HepG2 (cell line): ENCODE measurements at regions not wholly inside any gene's neighbourhood (a gene's known extent, or its start where the extent isn't known, plus 50 kb on each side); places are given as distances from the start of the nearest gene placed in this dataset.

Experiments used
- EEA1 ChIP-seq: sonication (generic); formaldehyde crosslinking; IDR thresholded peaks from 2 replicates; pipeline ENCODE4 v1.5.1; 2020; ENCODE audit warnings: mild to moderate bottlenecking, missing genetic modification reagents, borderline replicate concordance
- KDM5B ChIP-seq: sonication (generic); formaldehyde crosslinking; IDR thresholded peaks from 2 replicates; pipeline ENCODE4 v1.4.0; 2020; ENCODE audit warnings: missing genetic modification reagents, mild to moderate bottlenecking, borderline replicate concordance
- MXI1 ChIP-seq: IDR thresholded peaks from 3 replicates; pipeline ENCODE4 v1.6.1; 2012; ENCODE audit warnings: low read depth, low read length, inconsistent platforms, borderline replicate concordance
- NBN ChIP-seq: fragments of 450-650 bp; conservative IDR thresholded peaks from 2 replicates; pipeline ENCODE4 v1.6.1; 2017
- NCOA1 ChIP-seq: sonication (generic); formaldehyde crosslinking; IDR thresholded peaks from 2 replicates; pipeline ENCODE4 v1.9.0; 2021; ENCODE audit warnings: missing genetic modification reagents
- NFYC ChIP-seq: IDR thresholded peaks from 2 replicates; pipeline ENCODE4 v1.6.1; 2016; ENCODE audit warnings: missing genetic modification reagents, missing compliant biosample characterization
- PRDM4 ChIP-seq: sonication (generic); formaldehyde crosslinking; IDR thresholded peaks from 2 replicates; pipeline ENCODE4 v1.9.0; 2021; ENCODE audit warnings: missing genetic modification reagents, borderline replicate concordance
- SRSF4 ChIP-seq: fragments of 200-400 bp; formaldehyde crosslinking; IDR thresholded peaks from one replicate; pipeline ENCODE4 v1.6.1; 2018; ENCODE audit warnings: mild to moderate bottlenecking, low read depth, low read length, moderate library complexity; ENCODE audit not compliant: poor library complexity, severe bottlenecking
- WIZ ChIP-seq: sonication (generic); formaldehyde crosslinking; IDR thresholded peaks from 2 replicates; pipeline ENCODE4 v1.5.1; 2020; ENCODE audit warnings: mild to moderate bottlenecking, missing genetic modification reagents
- ZEB1 ChIP-seq: IDR thresholded peaks from 2 replicates; pipeline ENCODE4 v1.6.1; 2012; ENCODE audit warnings: mild to moderate bottlenecking, low read depth, inconsistent platforms; ENCODE audit not compliant: insufficient replicate concordance
- ZGPAT ChIP-seq: IDR thresholded peaks from 2 replicates; pipeline ENCODE4 v1.6.1; 2016; ENCODE audit warnings: mild to moderate bottlenecking
- ZNF121 ChIP-seq: sonication (generic); formaldehyde crosslinking; IDR thresholded peaks from 2 replicates; pipeline ENCODE4 v1.5.0; 2020; ENCODE audit warnings: mild to moderate bottlenecking, missing genetic modification reagents
- ZNF333 ChIP-seq: sonication (generic); formaldehyde crosslinking; IDR thresholded peaks from 2 replicates; pipeline ENCODE4 v1.4.0; 2020; ENCODE audit warnings: mild to moderate bottlenecking, missing genetic modification reagents, borderline replicate concordance
- ZNF367 ChIP-seq: sonication (generic); formaldehyde crosslinking; IDR thresholded peaks from 2 replicates; pipeline ENCODE4 v1.4.0; 2020; ENCODE audit warnings: missing genetic modification reagents, borderline replicate concordance
- ZNF468 ChIP-seq: sonication (generic); formaldehyde crosslinking; IDR thresholded peaks from 2 replicates; pipeline ENCODE4 v1.8.0; 2022; ENCODE audit warnings: mild to moderate bottlenecking, moderate library complexity, missing genetic modification reagents
- ZNF552 ChIP-seq: sonication (generic); formaldehyde crosslinking; IDR thresholded peaks from 2 replicates; pipeline ENCODE4 v1.9.0; 2022; ENCODE audit warnings: missing genetic modification reagents, mild to moderate bottlenecking, borderline replicate concordance
- ZNF629 ChIP-seq: sonication (generic); formaldehyde crosslinking; conservative IDR thresholded peaks from 2 replicates; pipeline ENCODE4 v1.5.0; 2020; ENCODE audit warnings: missing genetic modification reagents
- ZNF704 ChIP-seq: sonication (generic); formaldehyde crosslinking; IDR thresholded peaks from 2 replicates; pipeline ENCODE4 v1.8.1; 2023; ENCODE audit warnings: mild to moderate bottlenecking, inconsistent platforms, moderate library complexity, missing genetic modification reagents, borderline replicate concordance
- ZNF816 ChIP-seq: sonication (generic); formaldehyde crosslinking; IDR thresholded peaks from 2 replicates; pipeline ENCODE4 v1.8.0; 2022; ENCODE audit warnings: missing genetic modification reagents, mild to moderate bottlenecking, borderline replicate concordance
- ZSCAN9 ChIP-seq: IDR thresholded peaks from 2 replicates; pipeline ENCODE4 v1.6.1; 2016; ENCODE audit warnings: borderline replicate concordance

GRCh38 chr6:28802417-28803336, 121.1 kb downstream of the TRIM27 start (continued):
- TF ChIP-seq PRDM4 (CRISPR knock-in tag) (no peak), EEA1 (no peak), KDM5B (CRISPR knock-in tag) (no peak), WIZ (no peak), ZNF333 (no peak), ZNF816 (CRISPR knock-in tag) (0 out of 2 replicates have a peak, but pooled peaks have one; percentile 44), ZNF552 (CRISPR knock-in tag) (no peak), ZNF367 (CRISPR knock-in tag) (no peak), ZNF121 (CRISPR knock-in tag) (no peak), ZGPAT (CRISPR knock-in tag) (peak; percentile 38; the same call in 1 of the 2 replicates), ZNF629 (peak; percentile 59), NCOA1 (CRISPR knock-in tag) (no peak), ZSCAN9 (CRISPR knock-in tag) (no peak), MXI1 (no peak), NBN (no peak), ZEB1 (no peak), NFYC (no peak), ZNF704 (CRISPR knock-in tag) (no peak), ZNF468 (CRISPR knock-in tag) (no peak), SRSF4 (no peak)
